GM19452 (cell line): ENCODE measurements at regions not wholly inside any gene's neighbourhood (a gene's known extent, or its start where the extent isn't known, plus 50 kb on each side); places are given as distances from the start of the nearest gene placed in this dataset.

ENCODE experiments used
- ATAC-seq: cut with Tn5 transposase; IDR thresholded peaks from one replicate; pipeline ENCODE4 v1.9.1; 2021; ENCODE audit not compliant: unreplicated experiment

GRCh38 chr9:129245276-129245675, 67.2 kb upstream of the IER5L start:
- no peak for ATAC-seq

GRCh38 chr9:129242971-129243561, 65.0 kb upstream of the IER5L start:
- ATAC-seq, result no peak

- ATAC-seq, result no peak
Observed at GRCh38 chr9:129242191-129242941, 64.3 kb upstream of the IER5L start.

GRCh38 chr9:129241725-129242124, 63.7 kb upstream of the IER5L start:
- no peak for ATAC-seq

- ATAC-seq, result no peak
Observed at GRCh38 chr9:129240581-129241211, 62.6 kb upstream of the IER5L start.

- no peak for ATAC-seq
Observed at GRCh38 chr9:129239946-129240490, 62.0 kb upstream of the IER5L start.

- no peak for ATAC-seq
Observed at GRCh38 chr9:129237803-129238202, 59.7 kb upstream of the IER5L start.

GRCh38 chr9:129237164-129237611, 59.1 kb upstream of the IER5L start:
- ATAC-seq, result no peak

GRCh38 chr9:129236441-129237145, 58.5 kb upstream of the IER5L start:
- ATAC-seq, result no peak

GRCh38 chr9:129235931-129236331, 57.9 kb upstream of the IER5L start:
- ATAC-seq, result no peak

GRCh38 chr9:129235041-129235930, 57.2 kb upstream of the IER5L start:
- no peak for ATAC-seq

GRCh38 chr9:129234491-129234890, 56.4 kb upstream of the IER5L start:
- ATAC-seq, result no peak

GRCh38 chr9:129232839-129233591, 55.0 kb upstream of the IER5L start:
- no peak for ATAC-seq

- no peak for ATAC-seq
Observed at GRCh38 chr9:129231759-129232158, 53.7 kb upstream of the IER5L start.

- no peak for ATAC-seq
Observed at GRCh38 chr9:129231022-129231739, 53.1 kb upstream of the IER5L start.

- no peak for ATAC-seq
Observed at GRCh38 chr9:129230302-129230701, 52.2 kb upstream of the IER5L start.
